HT1080 (cell line): ENCODE measurements at regions not wholly inside any gene's neighbourhood (a gene's known extent, or its start where the extent isn't known, plus 50 kb on each side); places are given as distances from the start of the nearest gene placed in this dataset.
"Not testable (repeated sequence)": the region's sequence is repeated elsewhere in the genome, so short reads cannot be mapped to it uniquely, and the experiment has no call there.

Experiments
- DNase-seq: peaks from one replicate; pipeline ENCODE4 v3.0.0-alpha.2; 2015; ENCODE audit warnings: low read depth

GRCh38 chr13:50731400-50731799 is 112.1 kb downstream of the DLEU7 start:
- peak; percentile 60 for DNase-seq

- peak; percentile 16 for DNase-seq
These were observed 110.8 kb downstream of the DLEU7 start for GRCh38 chr13:50732712-50733111.

GRCh38 chr13:50733392-50733791 is 110.1 kb downstream of the DLEU7 start:
- no peak for DNase-seq

- no peak for DNase-seq
These were observed 108.4 kb downstream of the DLEU7 start for GRCh38 chr13:50735071-50735470.

- DNase-seq, result no peak
These were observed 103.3 kb downstream of the DLEU7 start for GRCh38 chr13:50740052-50740741.

DNA sequence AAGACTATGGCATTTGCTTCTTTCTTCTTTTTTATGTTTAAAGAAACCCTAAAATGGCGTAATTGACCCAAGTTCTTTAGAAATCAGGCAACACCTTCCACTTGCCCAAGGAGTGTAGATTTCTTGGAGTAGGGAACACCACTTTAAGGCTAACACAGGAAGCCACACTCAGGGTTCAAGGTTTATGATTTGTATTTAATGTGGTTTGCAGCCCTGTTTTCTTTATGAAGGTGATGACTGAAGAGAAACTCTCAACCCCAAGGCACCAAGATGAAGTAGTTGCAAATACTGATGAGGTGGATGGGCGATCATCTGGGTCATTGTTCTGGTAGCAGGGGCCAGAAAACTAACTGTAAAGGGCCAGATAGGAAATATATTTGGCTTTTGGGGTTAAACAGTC is 101.1 kb downstream of the DLEU7 start:
- no peak for DNase-seq

DNA sequence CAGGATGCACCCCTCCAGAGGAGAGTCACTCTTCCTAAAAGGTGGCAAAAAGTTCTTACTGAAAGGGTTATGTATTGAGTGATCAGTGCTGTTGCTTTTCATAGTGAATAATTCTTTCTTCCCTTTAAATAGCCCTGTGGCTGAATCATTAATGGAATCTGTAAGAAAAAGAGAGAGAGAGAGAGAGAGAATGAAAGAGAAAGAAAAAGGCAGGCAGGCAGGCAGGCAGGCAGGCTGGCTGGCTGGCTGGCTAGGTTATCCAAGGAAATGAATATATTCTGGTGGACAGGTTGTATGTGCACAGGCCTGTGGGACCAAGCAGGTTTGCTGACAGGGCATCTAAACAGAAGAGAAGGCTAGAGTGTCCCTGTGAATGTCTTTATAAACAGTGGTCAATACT is 100.5 kb downstream of the DLEU7 start:
- no peak for DNase-seq

DNA sequence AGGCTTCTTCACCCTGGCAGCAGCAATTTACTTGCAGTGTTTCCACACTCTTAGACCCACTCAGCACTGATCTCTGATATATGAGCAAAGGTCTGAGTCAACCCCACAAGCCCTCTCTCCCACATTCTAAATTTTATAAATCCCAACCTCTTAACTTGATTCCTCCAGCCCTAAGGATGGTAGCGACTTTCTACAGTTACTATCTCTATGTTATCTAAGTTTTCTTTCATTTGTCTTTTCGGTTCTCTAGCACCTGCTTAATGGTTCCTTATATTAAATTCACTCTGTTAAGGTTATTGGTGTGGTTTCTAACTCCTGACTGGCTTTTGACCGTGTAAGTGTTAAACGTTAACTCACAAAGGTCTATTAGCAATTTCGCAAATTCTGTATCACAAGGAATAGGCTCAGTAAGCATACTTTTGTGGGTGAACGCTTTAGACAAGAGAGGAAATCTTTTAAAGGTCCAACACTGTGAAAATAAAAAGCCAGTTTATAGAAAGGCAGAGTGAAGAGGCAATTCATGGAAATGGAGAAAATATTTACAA is 99.3 kb downstream of the DLEU7 start:
- no peak for DNase-seq

DNA sequence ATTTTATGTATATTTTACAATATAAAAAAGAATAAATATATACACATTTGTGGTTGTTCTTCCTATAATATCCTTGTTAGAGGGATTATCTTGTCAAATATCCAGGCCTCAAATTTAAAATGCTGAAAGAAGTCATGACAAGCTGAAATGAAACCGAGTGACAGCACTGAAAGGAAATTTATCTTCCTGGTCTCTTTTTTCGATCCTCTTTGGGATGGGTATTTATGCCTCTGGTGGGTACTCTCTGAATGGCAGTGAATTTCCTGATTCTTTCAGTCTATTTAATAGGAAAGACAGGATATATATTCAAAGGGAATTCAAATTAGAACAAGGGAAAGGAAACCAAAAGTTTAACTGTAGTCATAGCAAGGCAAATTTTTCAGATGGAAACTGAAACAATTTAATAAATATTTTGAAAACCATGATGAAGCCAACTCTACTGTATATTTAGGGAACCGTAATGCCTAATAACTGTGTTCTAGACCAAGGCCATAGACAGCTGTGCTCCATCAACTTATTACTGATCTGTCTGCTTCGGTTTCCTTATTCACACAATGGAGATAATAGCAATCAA is 97.9 kb downstream of the DLEU7 start:
- peak; percentile 13 for DNase-seq

DNA sequence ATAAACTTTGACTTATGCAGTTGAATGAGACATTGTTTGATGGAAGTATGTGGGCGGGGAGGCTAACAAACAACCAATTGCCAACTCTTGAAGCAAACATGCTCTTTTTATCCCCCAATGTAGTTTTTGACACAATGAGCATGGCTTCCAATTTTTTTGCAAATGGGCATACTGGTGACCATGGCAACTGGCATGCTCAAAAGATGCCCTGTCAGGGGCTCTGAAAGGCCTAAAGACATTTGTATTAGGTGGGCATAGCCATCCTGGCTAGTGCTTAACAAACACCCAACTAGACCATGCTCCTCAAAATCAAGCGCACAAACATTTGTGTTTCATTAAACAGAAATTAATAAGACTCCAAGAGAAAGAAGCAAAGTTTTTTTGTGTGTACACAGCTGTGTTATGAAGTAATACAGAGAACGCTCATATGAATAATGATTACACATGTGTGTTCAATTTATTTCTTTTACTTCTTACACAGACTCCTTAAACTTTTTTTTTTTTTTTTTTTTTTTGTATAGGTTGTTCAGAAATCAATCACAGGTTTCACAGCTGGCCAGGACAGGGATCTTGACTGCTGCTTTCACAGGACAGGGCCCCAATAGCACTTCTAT is 95.6 kb downstream of the DLEU7 start:
- no peak for DNase-seq

DNA sequence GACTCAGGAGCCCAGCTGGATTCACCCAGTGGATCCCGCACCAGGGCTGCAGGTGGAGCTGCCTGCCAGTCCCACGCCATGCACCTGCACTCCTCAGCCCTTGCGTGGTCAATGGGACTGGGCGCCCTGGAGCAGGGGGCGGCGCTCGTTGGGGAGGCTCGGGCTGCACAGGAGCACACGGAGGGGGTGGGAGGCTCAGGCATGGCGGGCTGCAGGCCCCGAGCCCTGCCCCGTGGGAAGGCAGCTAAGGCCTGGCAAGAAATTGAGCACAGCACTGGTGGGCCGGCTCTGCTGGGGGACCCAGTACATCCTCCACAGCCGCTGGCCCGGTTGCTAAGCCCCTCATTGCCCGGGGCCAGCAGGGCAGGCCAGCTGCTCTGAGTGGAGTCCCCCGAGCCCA is 90.3 kb downstream of the DLEU7 start:
- not testable (repeated sequence) for DNase-seq

GRCh38 chr13:50755862-50756685 is 87.4 kb downstream of the DLEU7 start:
- DNase-seq, result peak; percentile 34

- DNase-seq, result no peak
These were observed 86.5 kb downstream of the DLEU7 start for GRCh38 chr13:50757008-50757407.

DNA sequence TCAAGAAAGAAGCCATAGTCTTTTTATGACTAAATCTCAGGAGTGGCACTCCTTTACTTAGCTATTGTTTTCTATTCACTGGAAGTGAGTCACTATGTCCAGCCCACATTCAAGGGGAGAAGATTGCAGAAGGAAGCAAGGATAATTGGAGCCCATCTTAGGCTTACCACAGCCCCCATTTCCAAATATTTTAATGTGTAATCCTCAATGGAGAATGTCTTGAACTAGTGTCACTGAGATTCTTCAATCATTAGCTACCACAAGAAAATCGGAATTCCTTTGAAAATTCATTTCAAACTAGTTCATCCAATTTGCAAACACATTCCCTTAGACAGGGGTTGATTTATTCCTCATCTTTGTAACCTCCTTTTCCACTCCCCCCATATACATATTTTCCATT is 84.7 kb downstream of the DLEU7 start:
- DNase-seq, result peak; percentile 64

GRCh38 chr13:50760751-50761150 is 82.7 kb downstream of the DLEU7 start:
- DNase-seq, result no peak

GRCh38 chr13:50761406-50761805 is 82.1 kb downstream of the DLEU7 start:
- DNase-seq, result no peak

DNA sequence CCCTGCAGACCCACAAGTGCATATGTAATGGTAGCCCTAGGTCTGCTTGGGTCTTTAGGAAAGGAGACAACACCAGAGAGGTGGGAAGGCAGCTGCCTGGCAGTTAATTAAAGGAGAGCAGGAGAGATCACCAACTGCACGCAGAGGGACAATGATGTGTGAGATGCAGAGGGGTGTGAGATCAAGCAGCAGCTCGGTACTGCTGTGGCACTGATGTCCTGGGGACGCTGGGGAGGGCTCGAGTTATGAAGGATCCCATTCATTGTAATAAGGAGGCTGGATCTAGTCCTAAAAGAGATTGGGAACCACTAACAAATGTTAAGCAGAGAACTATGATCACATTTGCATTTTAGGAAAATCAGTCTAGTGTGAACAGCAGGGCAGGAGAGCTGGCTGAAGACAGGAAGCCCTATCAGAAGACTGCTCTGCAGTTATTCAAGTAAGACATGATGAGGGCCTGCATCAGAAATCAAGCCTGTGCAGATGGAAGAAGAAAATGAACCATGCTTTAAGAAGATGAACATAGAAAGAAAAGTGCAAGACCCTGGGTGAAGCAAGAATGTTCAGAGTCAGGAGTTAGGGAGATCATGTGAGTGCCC is 80.4 kb downstream of the DLEU7 start:
- DNase-seq, result no peak

- DNase-seq, result no peak
These were observed 77.5 kb downstream of the DLEU7 start for GRCh38 chr13:50766013-50766412.

DNA sequence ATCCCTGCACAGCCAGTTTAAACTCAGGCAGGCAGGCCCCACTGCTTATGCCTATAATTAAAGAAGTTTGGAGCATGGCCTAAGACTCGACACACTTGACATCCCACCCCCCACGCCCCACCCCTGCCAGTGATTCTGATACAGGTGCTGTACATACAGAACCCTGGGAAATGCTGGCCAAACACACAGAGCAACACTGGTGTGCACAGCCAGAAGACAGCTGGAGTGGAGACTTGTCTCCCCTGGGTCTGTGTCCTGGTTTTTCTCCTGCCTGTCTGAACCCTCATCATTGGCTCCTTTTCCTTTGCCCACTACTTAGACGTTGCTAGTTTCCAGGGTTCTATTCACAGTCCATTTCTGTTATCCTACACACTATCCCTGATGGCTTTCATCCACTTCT is 76.8 kb downstream of the DLEU7 start:
- no peak for DNase-seq

DNA sequence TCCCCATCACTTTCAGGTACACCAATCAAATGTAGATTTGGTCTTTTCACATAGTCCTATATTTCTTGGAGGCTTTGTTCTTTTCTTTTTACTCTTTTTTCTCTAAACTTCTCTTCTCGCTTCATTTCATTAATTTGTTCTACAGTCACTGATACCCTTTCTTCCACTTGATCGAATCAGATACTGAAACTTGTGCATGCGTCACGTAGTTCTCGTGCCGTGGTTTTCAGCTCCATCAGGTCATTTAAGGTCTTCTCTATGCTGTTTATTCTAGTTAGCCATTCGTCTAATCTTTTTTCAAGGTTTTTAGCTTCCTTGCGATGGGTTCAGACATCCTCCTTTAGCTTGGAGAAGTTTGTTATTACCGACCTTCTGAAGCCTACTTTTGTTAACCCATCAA is 70.6 kb downstream of the DLEU7 start:
- DNase-seq, result not testable (repeated sequence)
